ENCODE measurements at regions not wholly inside any gene's neighbourhood (a gene's known extent, or its start where the extent isn't known, plus 50 kb on each side); places are given as distances from the start of the nearest gene placed in this dataset.

DNA sequence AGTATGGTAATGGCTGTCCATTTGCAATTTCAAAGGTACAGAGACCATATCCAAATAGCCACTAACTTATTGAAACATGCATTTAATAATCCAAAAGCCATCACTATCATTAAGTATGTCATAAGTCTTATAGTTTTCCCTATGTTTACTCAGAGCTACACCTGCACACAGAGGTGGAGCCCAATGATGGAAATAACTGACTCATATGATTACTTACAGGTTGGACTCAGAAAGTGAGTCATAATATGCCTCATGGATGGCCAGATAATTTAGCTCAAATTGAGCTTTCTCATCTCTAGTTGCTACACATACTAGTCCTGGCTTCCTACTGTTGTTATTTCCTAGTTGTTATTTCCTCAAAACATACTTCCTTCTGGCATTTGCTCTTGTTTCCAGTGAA is 104.4 kb upstream of the KHDRBS2 start:
- H4K20me1 ChIP-seq (ENCODE audit: insufficient read depth), result no peaks in the 10 kb centered on the region
- H3K4me1 ChIP-seq (ENCODE audit: control insufficient read depth in 1 of 2, insufficient read depth in 2 of 2, low read length in 2 of 2), result no peaks in the 10 kb centered on the region
- no peaks in the 10 kb centered on the region for H3K27me3 ChIP-seq (ENCODE audit: insufficient read depth, low read length)
- no peaks in the 10 kb centered on the region for H3K9me2 ChIP-seq (ENCODE audit: insufficient read depth)
- no peaks in the 10 kb centered on the region for H3K79me2 ChIP-seq (ENCODE audit: insufficient read depth, low read length)
- no peak overlapping the region for H3K27ac ChIP-seq (ENCODE audit: low read depth, low read length)
- H3K9ac ChIP-seq (ENCODE audit: low read length), result no peak overlapping the region
- TF ChIP-seq EZH2phosphoT487 (IDR thresholded peaks at IDR 0.05; ENCODE audit: borderline replicate concordance) (no peak), ZFX (IDR thresholded peaks at IDR 0.05) (no peak), ELF1 (IDR thresholded peaks at IDR 0.05; ENCODE audit: borderline replicate concordance, low read depth) (no peak), CBX3 (IDR thresholded peaks at IDR 0.05; ENCODE audit: low read depth) (no peak), YY1 (IDR thresholded peaks at IDR 0.05; ENCODE audit: extremely low read depth, insufficient replicate concordance, low read depth, low read length) (no peak), SP1 (IDR thresholded peaks at IDR 0.05; ENCODE audit: low read depth) (no peak), SRF (IDR thresholded peaks at IDR 0.05; ENCODE audit: low read depth) (no peak), ZNF274 (IDR thresholded peaks at IDR 0.05; ENCODE audit: low read depth, low read length) (no peak), FOSL1 (IDR thresholded peaks at IDR 0.05; ENCODE audit: low read depth) (no peak)
- TF ChIP-seq, protein P1, sequence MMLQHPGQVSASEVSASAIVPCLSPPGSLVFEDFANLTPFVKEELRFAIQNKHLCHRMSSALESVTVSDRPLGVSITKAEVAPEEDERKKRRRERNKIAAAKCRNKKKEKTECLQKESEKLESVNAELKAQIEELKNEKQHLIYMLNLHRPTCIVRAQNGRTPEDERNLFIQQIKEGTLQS (IDR thresholded peaks at IDR 0.05), result no peak
- TF ChIP-seq, protein P2, sequence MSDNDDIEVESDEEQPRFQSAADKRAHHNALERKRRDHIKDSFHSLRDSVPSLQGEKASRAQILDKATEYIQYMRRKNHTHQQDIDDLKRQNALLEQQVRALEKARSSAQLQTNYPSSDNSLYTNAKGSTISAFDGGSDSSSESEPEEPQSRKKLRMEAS (IDR thresholded peaks at IDR 0.05), result no peak
- TF ChIP-seq, protein P3, sequence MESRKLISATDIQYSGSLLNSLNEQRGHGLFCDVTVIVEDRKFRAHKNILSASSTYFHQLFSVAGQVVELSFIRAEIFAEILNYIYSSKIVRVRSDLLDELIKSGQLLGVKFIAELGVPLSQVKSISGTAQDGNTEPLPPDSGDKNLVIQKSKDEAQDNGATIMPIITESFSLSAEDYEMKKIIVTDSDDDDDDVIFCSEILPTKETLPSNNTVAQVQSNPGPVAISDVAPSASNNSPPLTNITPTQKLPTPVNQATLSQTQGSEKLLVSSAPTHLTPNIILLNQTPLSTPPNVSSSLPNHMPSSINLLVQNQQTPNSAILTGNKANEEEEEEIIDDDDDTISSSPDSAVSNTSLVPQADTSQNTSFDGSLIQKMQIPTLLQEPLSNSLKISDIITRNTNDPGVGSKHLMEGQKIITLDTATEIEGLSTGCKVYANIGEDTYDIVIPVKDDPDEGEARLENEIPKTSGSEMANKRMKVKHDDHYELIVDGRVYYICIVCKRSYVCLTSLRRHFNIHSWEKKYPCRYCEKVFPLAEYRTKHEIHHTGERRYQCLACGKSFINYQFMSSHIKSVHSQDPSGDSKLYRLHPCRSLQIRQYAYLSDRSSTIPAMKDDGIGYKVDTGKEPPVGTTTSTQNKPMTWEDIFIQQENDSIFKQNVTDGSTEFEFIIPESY (IDR thresholded peaks at IDR 0.05; ENCODE audit: extremely low read depth, insufficient replicate concordance, low read length), result no peak
- no peaks in the 10 kb centered on the region for H3K36me3 ChIP-seq (ENCODE audit: control insufficient read depth in 1 of 2, insufficient read depth in 2 of 2, low read length in 2 of 2)
- DNase-seq (ENCODE audit: low read depth, low spot score) (no peak), ATAC-seq (no peak)
- intact Hi-C loops (cut with micrococcal nuclease), result no loop called here
- RAD21 ChIA-PET (ENCODE audit: low non-redundant PET in 1 of 2, low total read pairs in 2 of 2, uncharacterized antibody in 2 of 2, unreplicated experiment in 2 of 2), result no interaction called here
- no TSS peak for BruUV-seq (replicated peaks)
- peaks cover 0 to 20% of the 10 kb centered on the region in 2 experiments; a peak in 1 of 4 replicates for H3K9me3 ChIP-seq (ENCODE audit: control insufficient read depth in 1 of 2, insufficient read depth in 1 of 2, low read depth in 1 of 2, low read length in 2 of 2)
- no peak overlapping the region for H3K4me3 ChIP-seq (replicated peaks in 1 of 2; ENCODE audit: low read depth in 1 of 2, low read length in 2 of 2)
- CTCF ChIA-PET, result no interaction called here
- no peak overlapping the region for H3K4me2 ChIP-seq (ENCODE audit: low read length)
- no peak overlapping the region for H2AFZ ChIP-seq (ENCODE audit: low read depth, low read length, poor library complexity, severe bottlenecking)
- POLR2A ChIA-PET, result no interaction called here
